ENCODE measurements at regions not wholly inside any gene's neighbourhood (a gene's known extent, or its start where the extent isn't known, plus 50 kb on each side); places are given as distances from the start of the nearest gene placed in this dataset.
"Not testable (repeated sequence)": the region's sequence is repeated elsewhere in the genome, so short reads cannot be mapped to it uniquely, and the experiment has no call there.

- not testable (repeated sequence) for TF ChIP-seq CTCF (conservative IDR thresholded peaks at IDR 0.05); ZFX (IDR thresholded peaks at IDR 0.05)
These were observed 255.0 kb upstream of the PLGLB1 start for GRCh38 chr2:87276673-87277072.
